GM23248 (cell line): ENCODE measurements at regions not wholly inside any gene's neighbourhood (a gene's known extent, or its start where the extent isn't known, plus 50 kb on each side); places are given as distances from the start of the nearest gene placed in this dataset.
"Not testable (repeated sequence)": the region's sequence is repeated elsewhere in the genome, so short reads cannot be mapped to it uniquely, and the experiment has no call there.

ENCODE experiments used
- EZH2 ChIP-seq: fragments of 200-600 bp; sonication (generic); IDR thresholded peaks from 2 replicates; pipeline ENCODE4 v1.6.1; 2018; ENCODE audit warnings: antibody characterized with exemption, mild to moderate bottlenecking; ENCODE audit not compliant: insufficient read depth, poor library complexity, severe bottlenecking
- EZH2phosphoT487 ChIP-seq: fragments of 200-600 bp; sonication (generic); IDR thresholded peaks from 2 replicates; pipeline ENCODE4 v1.6.1; 2018; ENCODE audit warnings: antibody characterized with exemption, moderate library complexity, mild to moderate bottlenecking, low read depth; ENCODE audit not compliant: insufficient read depth

DNA sequence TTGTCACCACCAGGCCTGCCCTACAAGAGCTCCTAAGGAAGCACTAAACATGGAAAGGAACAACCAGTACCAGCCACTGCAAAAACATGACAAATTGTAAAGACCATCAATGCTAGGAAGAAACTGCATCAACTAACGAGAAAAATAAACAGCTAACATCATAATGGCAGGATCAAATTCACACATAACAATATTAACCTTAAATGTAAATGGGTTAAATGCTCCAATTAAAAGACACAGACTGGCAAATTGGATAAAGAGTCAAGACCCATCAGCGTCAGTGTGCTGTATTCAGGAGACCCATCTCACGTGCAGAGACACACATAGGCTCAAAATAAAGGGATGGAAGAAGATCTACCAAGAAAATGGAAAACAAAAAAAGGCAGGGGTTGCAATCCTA, 77.0 kb upstream of the SAMSN1 start:
- TF ChIP-seq EZH2, EZH2phosphoT487: not testable (repeated sequence)
